HG03060 (cell line): ENCODE measurements at regions not wholly inside any gene's neighbourhood (a gene's known extent, or its start where the extent isn't known, plus 50 kb on each side); places are given as distances from the start of the nearest gene placed in this dataset.

Source experiments
- ATAC-seq: cut with Tn5 transposase; IDR thresholded peaks from one replicate; pipeline ENCODE4 v1.9.1; 2021; ENCODE audit warnings: low read depth, moderate number of reproducible peaks; ENCODE audit not compliant: unreplicated experiment

- ATAC-seq: no peak
Observed at GRCh38 chr13:90420683-90421082, 926.8 kb upstream of the MIR17HG start.

DNA sequence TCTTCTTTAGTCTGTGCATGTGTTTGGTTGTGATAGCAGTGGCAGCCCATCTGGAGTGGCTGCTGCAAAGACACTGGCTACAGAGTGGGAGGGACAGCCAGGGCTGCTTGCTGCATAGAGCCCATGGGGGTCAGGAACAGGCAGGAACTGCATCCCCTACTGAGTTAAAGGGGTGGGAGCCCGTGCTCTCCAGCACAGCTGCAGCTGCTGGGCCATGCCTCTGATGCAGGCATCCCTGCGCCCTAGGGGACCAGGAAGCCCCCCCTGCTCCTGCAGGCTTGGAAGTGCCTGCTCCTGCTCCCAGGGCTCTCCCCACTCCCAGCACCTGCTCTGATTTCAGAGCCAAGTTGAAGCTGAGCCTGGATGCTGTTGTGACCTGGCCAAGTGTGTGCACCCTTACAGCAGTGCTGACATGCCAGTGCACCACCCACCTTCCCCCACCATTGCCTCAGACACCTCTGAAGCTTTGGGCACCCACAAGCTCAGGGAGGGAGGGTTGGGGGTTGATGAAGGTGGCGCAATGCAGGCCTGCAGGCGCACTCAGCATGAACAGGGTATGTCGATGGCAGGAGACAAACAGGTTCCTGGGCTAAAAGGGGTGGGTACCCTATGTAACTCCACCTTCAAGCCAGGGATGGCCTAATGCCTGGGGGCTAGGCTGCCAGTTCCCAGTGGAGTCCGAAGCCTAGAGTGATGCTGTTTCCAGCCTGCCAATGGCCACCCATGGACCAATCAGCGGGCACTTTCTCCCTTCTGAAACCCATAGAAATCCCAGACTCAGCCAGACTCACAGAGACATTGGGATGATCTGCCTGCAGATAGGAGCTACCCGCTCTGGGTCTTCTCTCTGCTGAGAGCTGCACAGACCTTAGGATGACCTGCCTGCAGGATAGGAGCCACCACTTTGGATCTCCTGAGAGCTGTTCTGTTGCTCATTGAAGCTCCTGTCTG lies 919.9 kb upstream of the MIR17HG start:
- ATAC-seq: no peak

DNA sequence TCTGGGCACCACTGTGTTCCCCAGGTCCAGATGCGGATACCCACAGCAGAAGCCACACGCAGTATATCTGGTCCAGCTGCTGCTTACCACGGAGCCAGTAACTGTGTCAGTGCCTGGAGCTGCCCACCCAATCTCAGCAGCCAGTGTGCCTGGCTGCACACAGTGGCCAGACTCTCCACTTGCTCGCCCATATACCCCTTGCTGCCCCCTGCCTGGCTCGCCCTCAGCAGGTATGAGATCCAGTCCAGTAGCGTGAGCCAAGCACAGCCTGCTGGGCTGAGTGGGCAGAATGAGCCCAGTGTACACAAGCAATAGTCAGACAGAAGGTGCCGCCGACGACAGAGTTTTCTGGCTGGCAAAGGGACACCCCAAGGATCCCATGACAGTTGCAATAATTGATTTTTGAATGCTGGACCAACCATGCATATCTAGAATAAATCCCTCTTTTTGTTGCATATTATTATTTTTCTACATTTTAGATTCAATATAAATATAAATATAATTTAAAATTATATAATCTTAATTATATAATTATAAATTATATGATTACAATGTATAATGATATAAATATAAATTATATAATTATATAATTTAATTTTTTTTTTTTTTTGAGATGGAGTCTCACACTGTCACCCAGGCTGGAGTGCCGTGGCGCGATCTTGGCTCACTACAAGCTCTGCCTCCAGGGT lies 918.8 kb upstream of the MIR17HG start:
- no peak for ATAC-seq

GRCh38 chr13:90430127-90430526 lies 917.4 kb upstream of the MIR17HG start:
- no peak for ATAC-seq

GRCh38 chr13:90436697-90437096 lies 910.8 kb upstream of the MIR17HG start:
- no peak for ATAC-seq

DNA sequence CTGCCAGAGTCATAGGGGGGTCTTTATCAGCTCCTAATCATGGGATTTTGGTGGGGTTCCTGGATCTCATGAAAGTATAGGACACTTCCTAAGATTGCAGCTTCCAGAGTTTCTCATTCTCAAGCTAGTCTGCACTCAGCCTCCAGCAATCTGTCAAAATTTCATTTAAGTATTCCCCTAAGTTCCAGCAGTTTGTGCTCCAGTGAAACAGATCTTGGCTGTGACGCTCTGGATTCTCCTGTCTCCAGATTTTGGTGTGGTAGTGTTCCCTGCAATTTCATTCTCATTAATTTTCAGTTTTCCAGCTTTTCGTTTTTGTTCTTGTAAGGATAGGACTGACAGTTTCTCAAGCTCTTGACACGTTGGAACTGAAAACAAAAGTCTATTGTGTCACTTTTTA lies 908.9 kb upstream of the MIR17HG start:
- ATAC-seq: no peak

GRCh38 chr13:90443268-90443667 lies 904.2 kb upstream of the MIR17HG start:
- ATAC-seq: no peak

GRCh38 chr13:90444232-90444631 lies 903.3 kb upstream of the MIR17HG start:
- ATAC-seq: no peak

DNA sequence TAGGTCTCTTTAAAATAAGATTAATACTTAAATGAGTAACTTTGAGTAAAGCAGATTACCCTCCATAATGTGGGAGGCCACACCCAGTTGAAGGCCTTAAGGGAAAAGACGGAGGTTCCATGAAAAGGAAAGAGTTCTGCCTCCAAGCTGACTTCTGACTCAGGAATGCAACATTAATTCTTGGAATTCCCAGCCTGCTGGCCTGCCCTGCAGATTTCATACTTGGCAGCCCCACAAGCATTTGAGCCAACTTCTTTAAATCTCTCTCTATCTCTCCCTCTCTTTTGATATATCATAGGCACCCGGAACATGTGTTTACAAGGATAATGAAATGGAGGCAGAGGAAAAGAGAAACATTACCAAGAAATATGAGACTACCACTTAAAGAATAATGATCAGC lies 902.3 kb upstream of the MIR17HG start:
- no peak for ATAC-seq

GRCh38 chr13:90447034-90447733 lies 900.3 kb upstream of the MIR17HG start:
- ATAC-seq: no peak

DNA sequence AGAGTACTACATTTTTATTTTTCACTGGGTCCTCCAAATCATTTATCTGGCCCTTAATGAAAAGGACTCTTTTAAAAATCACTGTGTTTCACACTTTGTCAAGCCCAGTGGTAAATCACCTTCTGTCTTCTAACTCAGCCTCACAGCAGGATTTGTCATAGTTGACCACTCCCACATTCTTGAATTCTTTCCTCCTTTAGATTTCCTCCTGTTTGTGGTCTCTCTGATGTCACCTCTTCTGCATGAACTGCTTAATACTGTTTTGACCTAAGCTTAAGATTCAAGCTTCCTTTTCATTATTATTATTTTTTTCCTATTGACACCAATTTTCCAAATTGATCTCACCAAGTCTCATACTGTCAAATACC lies 899.8 kb upstream of the MIR17HG start:
- no peak for ATAC-seq

DNA sequence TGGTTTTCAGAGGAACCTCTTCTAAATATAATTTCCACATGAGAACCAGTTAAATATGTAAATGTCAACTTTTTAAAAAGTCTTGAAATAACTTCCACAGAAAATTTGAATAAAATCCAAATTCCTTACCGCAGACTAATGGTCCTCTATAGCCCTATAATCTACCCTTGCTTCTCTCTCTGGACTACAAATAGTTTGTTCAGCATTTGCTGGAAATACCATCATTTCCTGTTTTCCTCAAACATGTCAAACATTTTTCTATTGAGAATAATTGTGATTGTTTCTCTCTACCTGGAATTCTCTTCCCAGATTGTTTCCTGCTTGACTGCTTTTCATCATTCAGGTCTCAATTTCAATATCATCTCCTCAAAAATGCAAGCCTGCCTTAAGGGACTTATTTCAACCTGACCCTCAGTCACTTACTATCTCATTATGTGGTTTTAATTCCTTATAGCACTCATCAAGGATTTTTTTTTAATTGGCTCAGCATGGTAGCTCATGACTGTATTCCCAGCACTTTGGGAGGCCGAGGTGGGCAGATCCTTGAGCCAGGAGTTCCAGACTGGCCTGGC lies 898.9 kb upstream of the MIR17HG start:
- ATAC-seq: no peak

DNA sequence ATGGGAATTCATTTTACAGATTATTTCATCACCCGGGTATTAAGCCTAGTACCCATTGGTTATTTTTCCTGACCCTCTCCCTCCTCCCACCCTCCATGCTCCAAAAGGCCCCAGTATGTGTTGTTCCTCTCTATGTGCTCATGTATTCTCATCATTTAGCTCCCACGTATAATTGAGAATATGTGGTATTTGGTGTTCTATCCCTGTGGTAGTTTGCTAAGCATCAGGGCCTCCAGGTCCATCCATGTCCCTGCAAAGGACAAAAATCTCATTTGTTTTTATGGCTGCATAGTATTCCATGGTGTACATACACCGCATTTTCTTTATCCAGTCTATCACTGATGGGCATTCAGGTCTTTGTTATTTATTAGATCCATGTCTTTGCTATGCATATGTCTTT lies 894.1 kb upstream of the MIR17HG start:
- no peak for ATAC-seq

- no peak for ATAC-seq
Observed at GRCh38 chr13:90454002-90454636, 893.4 kb upstream of the MIR17HG start.

DNA sequence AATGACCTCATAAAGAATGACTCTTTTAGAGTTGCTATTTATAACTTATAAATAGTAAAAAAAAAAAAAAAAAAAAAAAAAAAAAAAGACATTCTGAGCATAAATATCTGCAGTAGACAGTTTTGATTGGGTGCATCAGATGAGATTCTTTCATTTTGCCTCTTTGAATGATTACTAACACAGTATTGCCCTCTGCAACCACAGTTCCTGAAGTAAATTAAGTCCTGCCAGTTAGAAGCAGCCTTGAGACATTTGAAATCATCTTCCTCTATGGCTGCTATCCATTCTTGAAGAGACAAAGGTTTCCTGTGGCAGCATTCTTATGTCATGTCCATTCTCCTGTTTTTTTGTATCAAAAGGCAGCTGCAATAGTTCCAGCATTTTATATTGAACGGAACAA lies 892.4 kb upstream of the MIR17HG start:
- ATAC-seq: no peak

DNA sequence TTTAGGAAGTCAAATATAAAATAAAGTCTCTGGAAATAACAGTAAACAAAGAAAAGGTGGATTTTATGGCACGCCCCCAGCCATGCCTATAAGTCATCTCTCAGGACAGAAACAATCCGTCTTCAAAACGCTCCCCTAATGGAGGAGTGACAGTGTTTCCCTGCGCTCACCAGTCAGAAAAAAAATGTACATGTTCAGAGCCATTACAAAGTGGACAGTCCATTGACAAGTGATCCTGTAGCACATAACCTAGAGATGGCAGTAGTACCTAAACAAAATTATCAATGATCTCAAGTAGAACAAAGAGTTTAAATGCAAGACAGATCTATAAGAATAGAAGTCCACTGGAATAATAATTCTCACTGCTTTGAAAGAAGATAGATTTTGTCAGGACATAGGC lies 891.7 kb upstream of the MIR17HG start:
- ATAC-seq: no peak

GRCh38 chr13:90461398-90461797 lies 886.1 kb upstream of the MIR17HG start:
- ATAC-seq: no peak

GRCh38 chr13:90477216-90477615 lies 870.3 kb upstream of the MIR17HG start:
- ATAC-seq: no peak

GRCh38 chr13:90483906-90484305 lies 863.6 kb upstream of the MIR17HG start:
- no peak for ATAC-seq

DNA sequence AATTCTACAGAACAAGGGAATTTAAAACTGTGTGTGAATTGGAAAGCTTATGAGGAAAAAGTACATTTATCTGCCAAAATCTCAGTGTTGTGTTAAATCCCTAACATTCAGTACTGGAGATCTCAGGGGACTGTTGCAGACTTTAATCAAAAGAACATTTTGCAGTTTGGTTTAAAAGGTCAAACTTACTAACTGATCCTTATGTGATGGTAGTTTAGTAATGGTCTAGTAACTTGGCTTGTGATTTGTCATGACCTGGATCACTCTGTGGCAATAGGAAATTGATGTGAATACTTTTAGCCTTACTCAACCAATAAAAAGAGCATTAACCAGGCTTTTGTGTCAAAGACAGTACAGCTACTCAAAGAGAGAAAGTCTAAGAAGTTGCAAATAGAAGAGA lies 862.1 kb upstream of the MIR17HG start:
- ATAC-seq: no peak

GRCh38 chr13:90492872-90493271 lies 854.6 kb upstream of the MIR17HG start:
- no peak for ATAC-seq
